B cell (primary cell): ENCODE measurements at regions not wholly inside any gene's neighbourhood (a gene's known extent, or its start where the extent isn't known, plus 50 kb on each side); places are given as distances from the start of the nearest gene placed in this dataset.

Experiments
- ATAC-seq: fragments of 200-7000 bp; cut with Tn5 transposase; one replicate; pipeline ENCODE4 v1.10.0; 2021; ENCODE audit warnings: low read depth, mild to moderate bottlenecking, moderate number of reproducible peaks, moderate library complexity
- CTCF ChIA-PET: fragments of 350-600 bp; sonication (Branson Sonifier 250); formaldehyde crosslinking; loops from one replicate; lab custom pipeline; 2021; ENCODE audit warnings: antibody characterized with exemption, inconsistent platforms; lab: Charles Lee
- POLR2A ChIA-PET: fragments of 350-600 bp; sonication (Branson Sonifier 250); formaldehyde crosslinking; loops from one replicate; lab custom pipeline; 2021; ENCODE audit warnings: antibody characterized with exemption; lab: Charles Lee
- DNase-seq: peaks from one replicate; pipeline ENCODE4 v3.0.0; 2013
- H2AFZ ChIP-seq: 2 replicates; pipeline ENCODE4 v1.6.1; 2012; ENCODE audit warnings: mild to moderate bottlenecking, low read depth, low read length; ENCODE audit not compliant: insufficient read depth, poor library complexity, severe bottlenecking
- H3K27ac ChIP-seq, 2 donors: 1 replicate in 1 of 2; 2 replicates in 1 of 2; pipeline ENCODE4 v1.5.1; 2012 to 2013; ENCODE audit warnings: low read length in 2 of 2, mild to moderate bottlenecking in 2 of 2, moderate library complexity in 1 of 2
- H3K27me3 ChIP-seq, 4 experiments: fragments of 200-600 bp in 1 of 4; sonication (generic) in 1 of 4; replicated peaks in 1 of 4; 1 replicate in 2 of 4; 2 replicates in 2 of 4; pipeline versions ENCODE4 v1.6.1 to v1.7.0; 2013 to 2016; ENCODE audit warnings: low read length in 3 of 4, mild to moderate bottlenecking in 2 of 4, mixed read lengths in 1 of 4, moderate library complexity in 1 of 4; ENCODE audit not compliant: insufficient read depth in 4 of 4, control insufficient read depth in 3 of 4; ENCODE audit errors: control extremely low read depth in 1 of 4
- H3K36me3 ChIP-seq, 2 experiments: replicated peaks in 1 of 2; 1 replicate in 1 of 2; 2 replicates in 1 of 2; pipeline versions ENCODE4 v1.6.1 to v1.7.1; 2013; ENCODE audit warnings: low read length in 1 of 2; ENCODE audit not compliant: insufficient read depth in 2 of 2, control insufficient read depth in 1 of 2; ENCODE audit errors: control extremely low read depth in 1 of 2, extremely low read depth in 1 of 2
- H3K4me1 ChIP-seq, 2 donors: fragments of 200-600 bp in 1 of 2; sonication (generic) in 1 of 2; 1 replicate in 1 of 2; 2 replicates in 1 of 2; pipeline versions ENCODE4 v1.5.1 to v1.6.1; 2013 to 2017; ENCODE audit warnings: low read length in 2 of 2; ENCODE audit not compliant: control insufficient read depth in 2 of 2, insufficient read depth in 2 of 2
- H3K4me2 ChIP-seq: replicated peaks from 2 replicates; pipeline ENCODE3; 2012; ENCODE audit warnings: mild to moderate bottlenecking, low read depth, low read length; ENCODE audit not compliant: poor library complexity, severe bottlenecking
- H3K4me3 ChIP-seq, 5 experiments: fragments of 200-600 bp in 1 of 5; sonication (generic) in 1 of 5; 1 replicate in 3 of 5; 2 replicates in 2 of 5; pipeline versions ENCODE4 v1.5.1 to v1.7.0; 2011 to 2016; ENCODE audit warnings: low read length in 4 of 5, mild to moderate bottlenecking in 4 of 5, low read depth in 2 of 5, control low read depth in 1 of 5, moderate library complexity in 1 of 5; ENCODE audit not compliant: insufficient read depth in 1 of 5; ENCODE audit errors: control extremely low read depth in 1 of 5, extremely low read depth in 1 of 5
- H3K79me2 ChIP-seq: fragments of 200-600 bp; sonication (generic); one replicate; pipeline ENCODE4 v1.6.0; 2016; ENCODE audit warnings: low read length; ENCODE audit not compliant: control insufficient read depth, insufficient read depth
- H3K9ac ChIP-seq: fragments of 200-600 bp; sonication (generic); 2 replicates; pipeline ENCODE4 v1.6.1; 2017; ENCODE audit warnings: mild to moderate bottlenecking, low read length, moderate library complexity
- H3K9me3 ChIP-seq, 3 donors: one replicate each; pipeline versions ENCODE4 v1.6.1 to v1.7.1; 2013; ENCODE audit warnings: low read length in 2 of 3; ENCODE audit not compliant: control insufficient read depth in 2 of 3, insufficient read depth in 1 of 3; ENCODE audit errors: control extremely low read depth in 1 of 3
- H4K20me1 ChIP-seq: 2 replicates; pipeline ENCODE4 v1.6.0; 2012; ENCODE audit warnings: mild to moderate bottlenecking, low read length; ENCODE audit not compliant: insufficient read depth, control insufficient read depth, poor library complexity, severe bottlenecking
- H3K27ac Mint-ChIP-seq: one replicate; pipeline ENCODE4 v1.8.0; 2021; ENCODE audit warnings: mixed read lengths
- H3K27me3 Mint-ChIP-seq: one replicate; pipeline ENCODE4 v1.8.0; 2021; ENCODE audit warnings: mixed read lengths
- H3K4me1 Mint-ChIP-seq: one replicate; pipeline ENCODE4 v1.8.0; 2021; ENCODE audit warnings: mixed read lengths
- H3K4me3 Mint-ChIP-seq: one replicate; pipeline ENCODE4 v1.8.0; 2021; ENCODE audit warnings: mixed read lengths
- H3K9me3 Mint-ChIP-seq: one replicate; pipeline ENCODE4 v1.8.0; 2022; ENCODE audit warnings: mixed read lengths; ENCODE audit not compliant: insufficient read depth
- CTCF ChIP-seq: fragments of 200-600 bp; IDR thresholded peaks from one replicate; pipeline ENCODE4 v1.8.0; 2022; ENCODE audit warnings: antibody characterized with exemption, mild to moderate bottlenecking
- EZH2 ChIP-seq: IDR thresholded peaks from 2 replicates; pipeline ENCODE4 v1.6.1; 2012; ENCODE audit warnings: borderline replicate concordance, low read depth, mild to moderate bottlenecking, moderate library complexity, low read length; ENCODE audit not compliant: insufficient read depth, poor library complexity, severe bottlenecking
- WGBS: methylation state at CpG from one replicate; pipeline ENCODE4 v1.1.5; 2013; ENCODE audit warnings: missing lambda C conversion rate; ENCODE audit not compliant: insufficient coverage; 5-methylcytosine and 5-hydroxymethylcytosine counted together
- intact Hi-C: fragments of 100-400 bp; cut with micrococcal nuclease; formaldehyde crosslinking; loops from one replicate; pipeline ENCODE4 v1.10.0; 2022

DNA sequence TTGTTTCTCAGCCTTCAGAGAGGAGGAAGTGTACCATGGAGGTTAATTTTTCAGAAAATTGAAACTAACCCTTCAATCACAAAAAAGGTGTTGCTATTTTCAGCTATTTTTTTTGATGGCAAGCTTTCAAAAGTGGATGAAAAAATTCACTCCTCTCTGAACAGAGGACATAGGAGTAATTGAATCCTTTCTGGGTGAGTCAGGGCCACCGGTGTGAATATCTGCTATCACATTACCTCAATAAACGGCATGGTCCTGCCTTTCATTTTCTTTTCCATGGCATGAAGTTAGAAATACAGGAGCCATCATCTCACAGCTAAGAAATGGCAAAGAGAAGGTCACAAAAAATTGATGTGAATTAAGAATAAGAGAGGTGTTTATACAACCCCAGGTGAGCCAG, 90.2 kb upstream of the CCDC112 start:
- whole genome bisulfite sequencing: no CpG with 5 or more reads among the region's 2 CpGs
- Histone ChIP-seq H3K9me3 (no peaks in the 10 kb centered on the region), H3K27me3 (no peaks in the 10 kb centered on the region), H3K27ac (no peak overlapping the region), H3K4me1 (no peaks in the 10 kb centered on the region), H4K20me1 (no peaks in the 10 kb centered on the region), H3K79me2 (no peaks in the 10 kb centered on the region), H2AFZ (no peak overlapping the region), H3K36me3 (no peaks in the 10 kb centered on the region), H3K9ac (no peak overlapping the region), H3K4me2 (no peak overlapping the region), H3K4me3 (no peak overlapping the region)
- intact Hi-C loops: no loop called here
- Mint-ChIP-seq H3K9me3 (no peaks in the 10 kb centered on the region), H3K4me1 (no peaks in the 10 kb centered on the region), H3K27me3 (no peaks in the 10 kb centered on the region), H3K4me3 (no peak overlapping the region), H3K27ac (no peak overlapping the region)
- DNase-seq (no peak), ATAC-seq (no peak)
- POLR2A ChIA-PET: no interaction called here
- TF ChIP-seq CTCF (no peak), EZH2 (no peak)
- CTCF ChIA-PET: no interaction called here

GRCh38 chr5:115384587-115385375, 88.3 kb upstream of the CCDC112 start:
- POLR2A ChIA-PET: no interaction called here
- Mint-ChIP-seq H3K27me3 (no peaks in the 10 kb centered on the region), H3K9me3 (no peaks in the 10 kb centered on the region), H3K4me1 (no peaks in the 10 kb centered on the region), H3K27ac (no peak overlapping the region), H3K4me3 (no peak overlapping the region)
- Histone ChIP-seq H4K20me1 (no peaks in the 10 kb centered on the region), H3K4me3 (no peak overlapping the region), H3K27ac (no peak overlapping the region), H3K36me3 (no peaks in the 10 kb centered on the region), H3K9ac (no peak overlapping the region), H3K27me3 (no peaks in the 10 kb centered on the region), H3K9me3 (no peaks in the 10 kb centered on the region), H2AFZ (no peak overlapping the region), H3K4me1 (no peaks in the 10 kb centered on the region), H3K4me2 (no peak overlapping the region), H3K79me2 (no peaks in the 10 kb centered on the region)
- no peak for TF ChIP-seq CTCF
- no peak for TF ChIP-seq EZH2
- DNase-seq (no peak), ATAC-seq (no peak)
- intact Hi-C loops: no loop called here
- CTCF ChIA-PET: interaction anchor here (1.0 kb wide), 1 partner anchor 190 kb away, joined by 3 read pairs; no protein-coding TSS in a partner anchor
- 83% methylated on average over 1 of the region's 1 CpG for WGBS
